ENCODE measurements at regions not wholly inside any gene's neighbourhood (a gene's known extent, or its start where the extent isn't known, plus 50 kb on each side); places are given as distances from the start of the nearest gene placed in this dataset.

GRCh38 chr5:44002381-44002901 is 386.8 kb downstream of the FGF10 start:
- Histone ChIP-seq H3K9ac (ENCODE audit: low read depth, low read length) (no peak overlapping the region), H3K36me3 (ENCODE audit: insufficient read depth, low read length) (no peaks in the 10 kb centered on the region), H3K4me1 (ENCODE audit: insufficient read depth, low read length) (no peaks in the 10 kb centered on the region; the same call in 1 of the 2 replicates), H3K9me3 (ENCODE audit: control insufficient read depth, insufficient read depth, low read length) (no peaks in the 10 kb centered on the region; the same call in 1 of the 2 replicates)

DNA sequence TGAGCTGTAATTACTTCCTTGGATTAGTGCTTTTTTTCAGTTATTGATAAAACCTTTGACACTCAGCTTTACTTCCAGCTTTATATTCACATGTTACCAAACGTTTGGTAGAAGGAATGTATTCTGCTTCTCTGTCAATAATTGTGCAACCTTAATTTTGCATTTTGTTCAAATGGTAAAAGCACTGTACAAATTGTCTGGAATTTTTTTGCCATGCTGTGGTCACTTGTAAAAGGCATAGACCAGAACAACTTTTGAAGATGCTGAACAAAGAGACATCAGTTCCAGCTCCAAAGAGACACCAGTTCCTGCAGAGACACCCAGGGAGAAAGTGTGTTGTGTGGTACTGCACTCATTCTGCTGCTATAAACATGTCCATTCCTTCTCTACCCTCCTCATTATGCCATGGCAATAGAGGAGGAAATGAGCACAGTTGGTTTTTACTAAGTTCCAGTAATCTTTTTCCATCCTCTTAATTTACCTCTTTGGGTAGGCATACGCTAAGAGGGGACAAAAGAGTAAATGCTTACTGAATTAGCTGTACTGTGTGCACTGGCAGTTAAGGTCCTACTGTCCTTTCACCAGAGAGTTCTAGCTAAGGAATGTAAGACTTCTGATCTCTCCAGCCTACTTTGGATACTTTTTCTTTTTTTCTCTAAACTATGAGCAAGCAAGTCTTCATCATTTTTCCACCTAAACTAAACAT is 387.4 kb downstream of the FGF10 start:
- no peak overlapping the region for H3K9ac ChIP-seq (ENCODE audit: low read depth, low read length)
- no peaks in the 10 kb centered on the region; the same call in 1 of the 2 replicates for H3K4me1 ChIP-seq (ENCODE audit: insufficient read depth, low read length)

DNA sequence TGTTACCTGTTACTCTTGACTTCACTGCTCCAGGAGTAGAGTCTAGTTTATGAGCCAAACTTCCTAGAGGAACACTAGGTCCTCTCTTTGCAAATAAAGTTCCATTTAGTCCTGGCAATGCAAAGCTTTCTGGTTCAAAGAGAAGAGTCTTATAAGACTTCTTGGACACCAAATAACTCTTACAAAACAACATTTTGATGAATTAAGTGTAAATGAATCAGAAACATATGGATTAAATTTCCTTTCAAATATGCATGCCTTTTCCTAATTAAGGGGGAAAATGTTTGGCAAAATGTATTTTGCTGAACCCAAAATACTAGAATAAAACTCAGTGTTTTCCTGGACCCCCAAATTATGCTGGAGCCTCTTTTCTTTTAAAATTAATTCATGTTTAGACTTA is 388.0 kb downstream of the FGF10 start:
- Histone ChIP-seq H3K9ac (ENCODE audit: low read depth, low read length) (no peak overlapping the region), H3K9me3 (ENCODE audit: control insufficient read depth, insufficient read depth, low read length) (no peaks in the 10 kb centered on the region; the same call in 1 of the 2 replicates), H3K4me1 (ENCODE audit: insufficient read depth, low read length) (no peaks in the 10 kb centered on the region; the same call in 1 of the 2 replicates), H3K36me3 (ENCODE audit: insufficient read depth, low read length) (no peaks in the 10 kb centered on the region)

More for the DNA sequence above, 387.4 kb downstream of the FGF10 start:
- Histone ChIP-seq H3K9me3 (ENCODE audit: control insufficient read depth, insufficient read depth, low read length) (no peaks in the 10 kb centered on the region; the same call in 1 of the 2 replicates), H3K36me3 (ENCODE audit: insufficient read depth, low read length) (no peaks in the 10 kb centered on the region)

DNA sequence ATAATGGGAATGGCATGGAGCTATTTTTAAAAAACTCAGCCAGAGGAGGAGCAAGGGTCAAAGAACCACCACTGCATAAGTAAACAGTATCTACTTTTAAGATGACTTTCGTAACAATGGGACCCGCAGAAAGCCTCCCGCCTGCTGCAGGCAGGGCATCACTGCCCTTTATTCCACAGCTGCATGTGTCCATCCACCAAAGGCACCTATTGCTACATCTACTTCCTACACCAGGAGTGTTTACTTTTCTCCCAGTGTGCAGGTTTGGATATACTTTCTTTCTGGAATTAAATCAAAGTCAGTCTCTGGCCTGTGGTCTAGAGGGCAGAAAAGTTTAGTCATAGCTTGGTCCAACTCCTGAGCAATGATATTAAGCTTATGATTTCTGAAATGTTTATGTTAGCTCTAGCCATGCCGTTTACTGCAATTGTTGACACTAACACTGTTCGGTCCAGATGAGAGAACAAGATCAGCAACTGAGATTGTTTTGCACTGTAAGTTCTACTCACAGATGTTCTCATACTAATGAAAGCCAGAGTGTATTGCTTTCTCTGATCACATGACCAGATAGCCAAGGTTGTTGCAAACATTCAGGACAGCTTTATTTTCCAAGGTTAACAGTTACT is 391.5 kb downstream of the FGF10 start:
- no peaks in the 10 kb centered on the region; the same call in 1 of the 2 replicates for H3K9me3 ChIP-seq (ENCODE audit: control insufficient read depth, insufficient read depth, low read length)
- no peaks in the 10 kb centered on the region for H3K36me3 ChIP-seq (ENCODE audit: insufficient read depth, low read length)
- H3K4me1 ChIP-seq (ENCODE audit: insufficient read depth, low read length) = no peaks in the 10 kb centered on the region; the same call in 1 of the 2 replicates
- no peak overlapping the region for H3K9ac ChIP-seq (ENCODE audit: low read depth, low read length)

- Histone ChIP-seq H3K9me3 (ENCODE audit: control insufficient read depth, insufficient read depth, low read length) (no peaks in the 10 kb centered on the region; the same call in 1 of the 2 replicates), H3K4me1 (ENCODE audit: insufficient read depth, low read length) (no peaks in the 10 kb centered on the region; the same call in 1 of the 2 replicates)
Measured at GRCh38 chr5:43996221-43996620, 393.0 kb downstream of the FGF10 start.

DNA sequence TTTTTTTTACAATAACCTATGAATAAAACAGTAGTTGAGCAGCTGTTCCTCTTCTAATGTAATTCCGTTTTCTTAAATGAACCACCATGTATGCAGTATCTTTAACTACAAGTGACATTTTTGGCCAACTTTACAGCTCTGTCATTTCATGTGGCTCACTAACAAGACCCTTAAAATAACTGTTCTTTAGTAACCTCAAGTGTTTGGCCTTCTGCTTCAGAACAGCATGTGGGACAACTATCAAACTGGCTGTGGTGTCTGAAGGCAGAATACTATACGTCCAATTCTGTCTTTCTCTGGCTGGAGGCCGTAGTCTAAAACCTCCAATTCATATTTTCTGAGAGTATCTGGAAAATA is 391.4 kb downstream of the NNT start:
- no peaks in the 10 kb centered on the region for H3K36me3 ChIP-seq (ENCODE audit: insufficient read depth, low read length)
- no peaks in the 10 kb centered on the region; the same call in 1 of the 2 replicates for H3K9me3 ChIP-seq (ENCODE audit: control insufficient read depth, insufficient read depth, low read length)
- H3K4me1 ChIP-seq (ENCODE audit: insufficient read depth, low read length) = no peaks in the 10 kb centered on the region; the same call in 1 of the 2 replicates
- no peak overlapping the region for H3K9ac ChIP-seq (ENCODE audit: low read depth, low read length)

More at GRCh38 chr5:43996221-43996620, 393.0 kb downstream of the FGF10 start:
- H3K9ac ChIP-seq (ENCODE audit: low read depth, low read length) = no peak overlapping the region
- H3K36me3 ChIP-seq (ENCODE audit: insufficient read depth, low read length) = no peaks in the 10 kb centered on the region

GRCh38 chr5:43993634-43994351 is 390.8 kb downstream of the NNT start:
- Histone ChIP-seq H3K9me3 (ENCODE audit: control insufficient read depth, insufficient read depth, low read length) (no peaks in the 10 kb centered on the region; the same call in 1 of the 2 replicates), H3K9ac (ENCODE audit: low read depth, low read length) (no peak overlapping the region), H3K36me3 (ENCODE audit: insufficient read depth, low read length) (no peaks in the 10 kb centered on the region), H3K4me1 (ENCODE audit: insufficient read depth, low read length) (no peaks in the 10 kb centered on the region; the same call in 1 of the 2 replicates)

- H3K36me3 ChIP-seq (ENCODE audit: insufficient read depth, low read length) = no peaks in the 10 kb centered on the region
- no peaks in the 10 kb centered on the region for H3K9me3 ChIP-seq (ENCODE audit: control insufficient read depth, insufficient read depth, low read length)
- no peak overlapping the region for H3K9ac ChIP-seq (ENCODE audit: low read depth, low read length)
- H3K4me1 ChIP-seq (ENCODE audit: insufficient read depth, low read length) = no peaks in the 10 kb centered on the region
Measured at GRCh38 chr5:43985411-43985810, 382.4 kb downstream of the NNT start.

DNA sequence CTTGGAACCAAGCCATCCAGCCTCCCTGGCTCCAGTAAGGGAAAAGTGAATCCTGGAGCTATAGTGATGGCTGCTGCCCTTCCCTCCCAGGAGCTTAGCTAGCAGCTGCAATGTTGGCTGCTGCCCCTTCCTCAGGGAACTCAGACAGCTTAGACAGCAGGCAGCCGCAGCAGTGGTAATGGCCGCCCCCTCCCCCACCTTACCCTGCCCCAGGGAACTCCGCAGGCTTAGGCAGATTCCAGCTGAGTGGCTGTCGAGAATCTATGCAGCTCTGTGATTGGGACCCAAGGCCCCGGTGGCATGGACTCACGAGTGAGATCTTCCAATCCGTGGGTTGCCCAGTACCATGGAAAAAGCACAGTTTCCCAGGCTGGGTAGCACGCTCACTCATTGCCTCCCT is 378.6 kb downstream of the NNT start:
- Histone ChIP-seq H3K4me1 (ENCODE audit: insufficient read depth, low read length) (no peaks in the 10 kb centered on the region), H3K9me3 (ENCODE audit: control insufficient read depth, insufficient read depth, low read length) (no peaks in the 10 kb centered on the region), H3K9ac (ENCODE audit: low read depth, low read length) (no peak overlapping the region), H3K36me3 (ENCODE audit: insufficient read depth, low read length) (no peaks in the 10 kb centered on the region)

GRCh38 chr5:43973908-43974307 is 370.9 kb downstream of the NNT start:
- no peak overlapping the region for H3K9ac ChIP-seq (ENCODE audit: low read depth, low read length)
- H3K9me3 ChIP-seq (ENCODE audit: control insufficient read depth, insufficient read depth, low read length) = no peaks in the 10 kb centered on the region
- no peaks in the 10 kb centered on the region for H3K4me1 ChIP-seq (ENCODE audit: insufficient read depth, low read length)
- H3K36me3 ChIP-seq (ENCODE audit: insufficient read depth, low read length) = no peaks in the 10 kb centered on the region

DNA sequence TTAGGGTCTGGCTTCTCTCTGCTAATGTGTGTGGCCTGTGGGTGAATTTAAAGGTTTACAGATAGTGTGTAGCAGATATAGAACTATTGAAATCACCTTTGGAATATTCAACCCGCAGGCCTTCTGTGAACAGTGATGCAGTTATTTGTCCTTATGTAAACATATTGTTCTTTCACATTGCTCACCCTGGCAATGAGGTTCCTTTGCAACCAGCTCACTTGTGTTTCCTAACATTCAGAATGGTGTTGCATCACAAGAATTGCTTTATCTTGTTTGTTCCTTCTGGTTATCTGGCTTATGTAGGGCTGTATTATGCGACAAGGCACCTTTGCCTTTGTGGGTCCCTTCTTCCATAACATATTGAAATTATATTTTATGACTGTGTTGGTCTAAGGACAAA is 370.3 kb downstream of the NNT start:
- Histone ChIP-seq H3K9me3 (ENCODE audit: control insufficient read depth, insufficient read depth, low read length) (no peaks in the 10 kb centered on the region), H3K9ac (ENCODE audit: low read depth, low read length) (no peak overlapping the region), H3K36me3 (ENCODE audit: insufficient read depth, low read length) (no peaks in the 10 kb centered on the region), H3K4me1 (ENCODE audit: insufficient read depth, low read length) (no peaks in the 10 kb centered on the region)

- H3K9ac ChIP-seq (ENCODE audit: low read depth, low read length) = no peak overlapping the region
- H3K4me1 ChIP-seq (ENCODE audit: insufficient read depth, low read length) = no peaks in the 10 kb centered on the region
- H3K9me3 ChIP-seq (ENCODE audit: control insufficient read depth, insufficient read depth, low read length) = no peaks in the 10 kb centered on the region
- no peaks in the 10 kb centered on the region for H3K36me3 ChIP-seq (ENCODE audit: insufficient read depth, low read length)
Measured at GRCh38 chr5:43967165-43967564, 364.2 kb downstream of the NNT start.

- H3K36me3 ChIP-seq (ENCODE audit: insufficient read depth, low read length) = no peaks in the 10 kb centered on the region
- no peaks in the 10 kb centered on the region for H3K4me1 ChIP-seq (ENCODE audit: insufficient read depth, low read length)
- H3K9me3 ChIP-seq (ENCODE audit: control insufficient read depth, insufficient read depth, low read length) = no peaks in the 10 kb centered on the region
- no peak overlapping the region for H3K9ac ChIP-seq (ENCODE audit: low read depth, low read length)
Measured at GRCh38 chr5:43959144-43959543, 356.2 kb downstream of the NNT start.

- peaks cover 11% of the 10 kb centered on the region; the same call in 1 of the 2 replicates for H3K9me3 ChIP-seq (ENCODE audit: control insufficient read depth, insufficient read depth, low read length)
- no peaks in the 10 kb centered on the region for H3K36me3 ChIP-seq (ENCODE audit: insufficient read depth, low read length)
- no peak overlapping the region for H3K9ac ChIP-seq (ENCODE audit: low read depth, low read length)
- H3K4me1 ChIP-seq (ENCODE audit: insufficient read depth, low read length) = no peaks in the 10 kb centered on the region
Measured at GRCh38 chr5:43947935-43948334, 345.0 kb downstream of the NNT start.

Measured in ES-I3 (cell line).